ENCODE measurements at regions not wholly inside any gene's neighbourhood (a gene's known extent, or its start where the extent isn't known, plus 50 kb on each side); places are given as distances from the start of the nearest gene placed in this dataset.
A peak's percentile ranks its signal among the peaks of the same experiment; 100 is the strongest.
"Not testable (repeated sequence)": the region's sequence is repeated elsewhere in the genome, so short reads cannot be mapped to it uniquely, and the experiment has no call there.

DNA sequence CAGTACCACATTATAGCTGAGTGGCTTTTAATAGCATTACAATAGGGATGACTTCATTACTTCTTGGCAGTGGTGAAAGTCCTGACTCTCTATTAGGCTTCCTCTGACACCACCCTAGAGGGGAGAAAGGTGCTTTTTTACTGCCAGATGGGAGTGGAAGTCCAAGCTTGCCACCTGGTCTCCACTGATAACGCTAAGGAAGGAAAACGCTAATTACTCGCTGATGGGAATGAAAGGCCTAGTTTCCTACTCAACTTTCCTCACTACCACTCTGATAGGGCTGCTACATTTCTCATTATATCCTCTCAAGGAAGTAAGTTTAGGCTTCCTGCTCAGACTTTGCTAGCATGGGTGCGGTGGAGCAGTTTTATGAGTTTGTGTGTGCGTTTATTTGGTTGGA, 62.3 kb upstream of the PAGE3 start:
- no peak for DNase-seq (ENCODE audit: low spot score)

DNA sequence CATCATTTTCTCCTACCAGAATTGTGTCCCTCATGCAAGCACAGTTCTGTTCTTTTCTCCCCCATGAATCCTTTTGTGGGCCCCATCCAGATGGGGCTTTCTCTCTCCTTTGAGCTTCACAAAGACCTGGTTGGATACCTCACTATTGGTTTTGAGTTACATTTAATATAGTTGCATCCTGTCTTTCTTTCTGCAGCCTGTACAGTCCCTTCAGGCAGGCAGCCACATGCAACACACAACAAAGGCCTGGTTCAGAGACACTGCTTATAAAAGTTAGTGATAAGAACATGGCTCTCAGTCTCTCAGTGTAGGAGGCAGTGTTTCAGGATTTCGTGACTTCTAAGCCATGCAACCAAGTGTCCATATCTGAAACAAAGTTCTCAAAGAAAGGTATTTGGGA, 70.6 kb upstream of the PAGE3 start:
- DNase-seq (ENCODE audit: low spot score), result no peak

DNA sequence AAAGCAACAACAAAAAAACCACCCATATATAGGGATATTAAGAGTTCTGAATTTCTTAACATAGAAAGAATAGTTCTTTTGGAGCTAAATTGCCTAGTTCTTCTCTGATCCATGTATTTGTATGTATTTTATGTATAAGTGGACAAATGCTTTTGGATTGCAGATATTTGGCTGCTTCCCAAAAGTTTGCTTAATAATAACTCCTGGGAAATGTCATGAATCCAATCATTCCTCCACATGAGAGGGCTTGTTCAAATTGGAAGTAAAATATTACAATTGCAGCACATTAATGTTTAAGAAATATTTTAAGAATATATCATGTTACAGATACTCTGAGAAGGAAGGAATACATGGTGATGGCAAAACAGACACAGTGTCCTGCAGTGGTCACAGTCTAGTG, 71.5 kb upstream of the PAGE3 start:
- no peak for DNase-seq (ENCODE audit: low spot score)

DNA sequence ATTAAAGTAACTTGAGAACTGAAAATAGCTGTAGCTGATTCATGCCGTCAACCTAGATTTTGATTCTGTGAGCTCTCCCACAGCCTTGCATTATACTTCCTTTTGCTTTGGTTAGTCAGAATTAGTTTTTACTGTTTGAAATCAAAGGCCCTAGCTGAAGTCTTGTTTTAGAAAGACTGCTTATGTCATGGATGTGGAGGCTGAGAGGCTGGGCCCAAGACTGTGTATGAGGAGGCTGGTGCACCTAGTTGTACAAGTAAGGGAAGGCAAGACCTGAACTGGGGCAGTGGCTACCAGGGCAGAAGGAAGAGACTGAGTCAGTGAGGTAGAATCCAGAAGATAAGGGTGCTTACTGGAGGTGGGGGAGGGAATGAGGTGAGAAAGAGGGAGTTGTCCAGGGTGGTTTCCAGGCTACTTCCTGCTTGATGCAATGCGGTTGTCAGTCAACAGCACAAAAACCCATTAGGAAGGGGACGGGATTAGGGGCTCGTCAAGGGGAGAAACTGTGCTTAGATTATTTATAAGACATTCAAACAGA, 76.2 kb upstream of the PAGE3 start:
- DNase-seq (ENCODE audit: low spot score), result no peak

DNA sequence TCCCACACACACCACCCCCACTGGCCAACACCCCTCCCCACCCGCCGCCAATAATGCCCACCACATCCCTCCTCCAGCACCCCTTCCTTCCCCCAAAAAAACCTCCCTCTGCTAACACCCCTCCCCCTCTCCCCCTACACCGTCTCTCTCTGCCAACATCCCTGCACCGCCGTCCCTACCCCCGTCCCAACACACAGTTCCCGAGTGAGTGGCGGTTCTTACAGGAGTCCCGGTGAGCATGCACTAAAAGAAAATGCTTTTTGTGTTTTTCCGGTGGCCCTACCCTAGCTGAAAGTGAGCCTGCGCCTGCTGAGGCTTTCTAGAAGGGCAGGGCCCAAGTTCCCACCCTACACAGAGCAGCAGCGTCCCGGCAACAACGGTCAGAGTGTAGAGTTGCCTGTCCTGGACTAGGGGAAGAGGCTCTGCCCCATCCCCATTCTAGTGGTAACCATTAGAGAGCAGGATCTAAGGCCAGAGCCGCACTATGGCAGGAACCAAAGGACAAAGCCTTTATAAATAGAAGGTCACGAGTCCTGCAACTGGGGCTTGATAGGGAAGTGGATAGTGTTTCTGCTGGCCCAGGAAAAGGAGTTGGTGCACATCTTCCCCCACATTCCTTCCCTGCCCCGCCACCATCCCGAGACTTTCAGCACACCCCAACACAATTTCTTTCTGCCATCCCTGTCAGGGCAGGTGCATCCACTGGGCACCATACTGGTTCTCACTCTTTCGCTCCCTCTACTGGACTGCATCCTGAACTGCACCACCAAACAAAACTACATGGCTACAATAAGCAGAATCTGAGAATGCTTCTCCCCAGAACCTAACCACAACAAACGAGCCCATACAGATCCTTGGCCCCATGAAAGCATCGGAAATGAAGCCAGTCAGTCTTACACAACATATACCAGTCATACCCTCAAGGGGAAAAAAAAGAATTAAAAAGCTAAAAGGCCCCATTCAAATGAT, 78.1 kb upstream of the PAGE3 start:
- DNase-seq (ENCODE audit: low spot score), result peak; percentile 49

DNA sequence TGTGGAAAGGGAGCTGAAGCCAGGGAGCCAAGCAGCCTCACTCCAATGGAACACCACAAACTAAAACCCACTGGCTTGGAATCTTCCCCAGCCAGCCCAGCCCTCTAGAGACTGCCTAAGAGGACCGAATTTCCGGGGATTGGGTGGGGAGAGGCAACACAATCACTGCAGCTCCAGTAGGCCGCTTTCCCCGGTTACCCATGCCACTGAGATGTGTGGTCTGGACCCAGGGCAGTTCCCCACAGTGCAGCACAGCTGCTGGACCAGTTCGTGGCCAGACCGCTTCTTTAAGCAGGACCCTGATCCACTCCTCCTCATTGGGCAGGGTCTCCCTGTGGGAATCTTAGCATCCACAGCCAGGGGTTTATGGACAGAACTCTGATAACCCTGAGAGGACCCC, 91.9 kb upstream of the PAGE3 start:
- no peak for DNase-seq (ENCODE audit: low spot score)

DNA sequence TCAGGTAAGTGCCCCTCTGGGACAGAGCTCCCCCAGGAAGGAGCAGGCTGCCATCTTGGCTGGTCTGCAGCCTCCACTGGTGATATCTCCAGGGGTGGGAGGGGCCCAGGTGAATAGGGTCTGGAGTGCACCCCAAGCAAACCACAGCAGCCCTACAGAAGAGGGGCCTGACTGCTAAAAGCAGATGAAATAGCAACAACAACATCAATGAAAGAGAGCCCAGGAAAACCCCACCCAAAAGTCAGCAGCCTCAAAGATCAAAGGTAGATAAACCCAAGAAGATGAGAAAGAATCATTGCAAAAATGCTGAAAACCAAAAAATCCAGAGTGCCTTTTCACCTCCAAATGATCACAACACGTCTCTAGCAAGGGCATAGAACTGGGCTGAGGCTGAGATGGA, 92.5 kb upstream of the PAGE3 start:
- DNase-seq (ENCODE audit: low spot score), result no peak

DNA sequence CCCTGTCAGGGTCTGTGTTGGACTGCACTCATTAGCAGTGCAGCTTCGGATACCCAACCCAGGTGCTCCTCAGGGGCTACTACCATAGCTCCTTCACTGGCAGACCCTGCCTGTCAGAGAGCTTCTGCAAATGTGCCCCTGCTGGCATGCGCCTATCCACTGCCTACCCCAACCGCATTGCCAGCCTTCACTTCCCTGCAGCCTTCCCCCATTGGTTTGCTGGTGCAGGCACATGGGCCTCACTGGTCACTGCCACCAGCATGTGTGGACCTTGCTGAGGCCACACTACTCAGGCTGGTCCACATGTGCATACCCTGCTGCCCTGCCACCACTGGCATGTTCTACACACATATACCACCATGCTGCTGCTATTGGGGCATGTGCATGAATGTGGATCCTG, 72.5 kb upstream of the MAGEH1 start:
- DNase-seq (ENCODE audit: low spot score), result no peak

DNA sequence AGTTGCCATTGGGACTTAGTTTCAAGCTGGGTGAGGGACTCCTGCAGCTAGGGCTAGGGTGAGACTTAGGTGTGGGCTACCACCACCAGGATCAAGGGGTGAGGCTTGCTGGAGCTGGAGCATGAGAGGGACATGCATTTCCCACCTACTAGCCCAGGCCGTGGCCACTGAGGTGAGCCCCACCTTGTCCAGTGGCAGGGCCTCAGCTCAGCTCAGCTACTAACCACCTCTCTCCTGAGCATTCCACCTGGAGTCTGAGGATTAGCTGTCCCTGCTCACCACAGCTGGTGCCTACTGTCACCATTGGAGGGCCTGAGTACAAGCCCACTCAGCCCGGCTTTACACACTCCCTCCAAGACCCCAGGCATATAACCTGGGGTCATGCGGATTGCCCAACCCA, 62.6 kb upstream of the MAGEH1 start:
- no peak for DNase-seq (ENCODE audit: low spot score)

DNA sequence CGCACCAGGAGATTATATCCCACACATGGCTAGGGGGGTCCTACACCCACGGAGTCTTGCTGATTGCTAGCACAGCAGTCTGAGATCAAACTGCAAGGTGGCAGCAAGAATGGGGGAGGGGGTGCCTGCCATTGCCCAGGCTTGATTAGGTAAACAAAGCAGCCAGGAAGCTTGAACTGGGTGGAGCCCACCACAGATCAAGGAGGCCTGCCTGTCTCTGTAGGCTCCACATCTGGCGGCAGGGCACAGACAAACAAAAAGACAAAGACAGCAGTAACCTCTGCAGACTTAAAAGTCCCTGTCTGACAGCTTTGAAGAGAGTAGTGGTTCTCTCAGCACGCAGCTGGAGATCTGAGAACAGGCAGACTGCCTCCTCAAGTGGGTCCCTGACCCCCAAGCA, 55.1 kb upstream of the MAGEH1 start:
- not testable (repeated sequence) for DNase-seq (ENCODE audit: low spot score)

Measured in SW480 (cell line).